ENCODE measurements at regions not wholly inside any gene's neighbourhood (a gene's known extent, or its start where the extent isn't known, plus 50 kb on each side); places are given as distances from the start of the nearest gene placed in this dataset.
A peak's percentile ranks its signal among the peaks of the same experiment; 100 is the strongest.

DNA sequence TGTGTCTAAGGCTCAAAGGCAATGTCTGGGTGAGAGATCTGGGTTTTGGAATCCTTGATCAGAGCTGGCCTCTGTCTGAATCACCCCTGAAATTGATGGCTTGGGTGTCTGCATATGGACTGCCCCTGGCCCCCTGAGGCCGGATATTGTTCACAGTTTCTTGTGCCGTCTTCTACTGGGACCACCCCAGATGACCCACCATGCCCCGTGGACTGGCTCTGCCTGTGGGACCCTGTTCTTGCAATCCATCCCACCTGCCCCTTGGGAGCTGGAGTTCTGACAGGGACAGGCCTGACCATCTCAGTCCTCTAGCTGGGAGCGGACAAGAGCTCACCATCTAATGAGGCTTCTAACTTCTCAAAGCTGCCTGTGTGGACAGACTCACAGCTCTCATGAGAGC, 119.9 kb downstream of the FAM43A start:
- DNase-seq: no peak

DNA sequence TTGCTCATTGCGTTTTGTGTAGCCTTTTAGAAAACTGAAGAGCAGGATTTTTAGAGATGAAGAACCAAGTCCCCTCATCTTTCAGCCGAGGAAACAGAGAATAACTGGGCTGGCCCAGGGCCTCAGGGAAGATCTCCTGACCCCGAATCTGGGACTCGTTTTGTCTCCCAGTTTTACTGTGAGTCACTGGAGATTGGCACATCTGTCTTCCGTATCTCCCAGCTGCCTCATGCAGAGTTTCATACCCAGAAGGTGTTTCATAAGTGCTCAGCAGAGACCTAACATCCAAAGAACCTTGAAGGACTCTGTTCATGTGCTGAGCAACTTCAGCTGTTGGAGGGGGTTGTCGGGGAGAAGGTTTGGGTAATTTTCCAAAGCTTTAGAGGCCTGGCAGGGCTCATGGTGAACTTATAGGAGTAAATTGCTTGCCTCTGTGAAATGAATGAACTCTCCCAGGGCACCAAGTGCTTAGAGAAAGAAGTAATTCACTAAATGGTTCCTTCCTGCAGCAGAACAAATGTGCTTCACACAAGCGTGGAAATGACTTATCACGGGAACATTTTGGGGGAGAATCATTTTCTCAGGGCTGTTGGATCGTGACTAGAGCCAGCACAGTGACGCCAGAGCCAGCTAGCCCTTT, 121.4 kb downstream of the FAM43A start:
- no peak for DNase-seq

DNA sequence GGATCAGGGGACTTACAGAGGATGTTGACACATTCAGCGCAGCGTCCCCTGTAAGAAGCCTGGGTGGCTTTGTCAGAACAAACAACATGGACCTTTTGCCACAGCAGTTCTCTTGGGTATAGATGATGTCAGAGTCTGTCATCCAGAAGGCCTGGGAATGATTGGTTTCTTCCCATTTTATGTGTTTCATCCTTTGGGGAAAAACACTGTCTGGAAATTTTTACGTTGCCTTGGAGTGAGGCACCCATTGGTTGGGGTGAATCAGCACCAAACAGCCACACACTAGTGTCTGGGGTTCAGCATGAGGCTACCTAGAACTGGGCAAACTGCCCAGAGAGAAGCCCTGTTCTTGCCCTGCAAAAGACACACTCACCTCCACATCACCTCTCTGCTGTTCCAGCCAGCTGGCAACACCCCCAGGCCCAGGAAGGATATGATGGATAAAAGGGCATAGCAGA, 123.0 kb downstream of the FAM43A start:
- no peak for DNase-seq

DNA sequence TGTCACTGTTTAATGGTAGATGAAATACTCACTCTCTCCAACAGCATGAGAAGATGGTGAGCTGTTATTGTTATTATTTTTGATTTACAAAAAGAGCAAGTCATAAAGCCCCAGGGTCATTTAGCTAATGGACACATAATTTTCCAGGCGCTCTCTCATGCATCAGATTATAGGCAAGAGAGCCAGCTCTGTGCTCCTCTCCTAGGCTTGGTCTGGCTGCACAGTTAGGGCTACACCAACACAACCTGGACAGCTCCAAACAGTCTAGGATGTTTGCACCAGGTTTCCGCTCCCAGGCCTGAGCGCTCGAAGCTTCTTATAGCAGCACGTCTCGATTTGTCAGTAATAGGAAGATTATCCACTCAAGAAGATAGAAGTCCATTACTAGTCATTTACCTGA, 123.7 kb downstream of the FAM43A start:
- no peak for DNase-seq

DNA sequence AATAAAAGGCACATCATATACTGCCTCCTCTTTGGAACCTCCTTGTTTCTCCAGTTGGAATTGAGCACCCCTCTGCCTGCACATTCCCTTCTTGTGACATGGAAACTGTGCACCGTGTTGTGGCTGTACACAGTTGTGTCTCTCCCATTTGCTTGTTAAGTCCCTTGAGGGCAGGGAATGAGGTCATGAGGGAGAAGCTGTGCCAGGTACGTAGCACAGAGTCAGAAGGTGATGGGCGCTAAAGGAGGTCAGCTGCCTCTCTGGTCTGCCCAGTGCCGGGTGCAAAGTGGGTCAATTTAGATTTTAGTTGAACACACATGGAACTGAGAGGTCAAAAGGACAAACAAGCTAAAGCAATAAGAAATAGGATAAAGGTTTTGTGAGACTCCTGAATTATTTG, 124.4 kb downstream of the FAM43A start:
- DNase-seq: no peak

DNA sequence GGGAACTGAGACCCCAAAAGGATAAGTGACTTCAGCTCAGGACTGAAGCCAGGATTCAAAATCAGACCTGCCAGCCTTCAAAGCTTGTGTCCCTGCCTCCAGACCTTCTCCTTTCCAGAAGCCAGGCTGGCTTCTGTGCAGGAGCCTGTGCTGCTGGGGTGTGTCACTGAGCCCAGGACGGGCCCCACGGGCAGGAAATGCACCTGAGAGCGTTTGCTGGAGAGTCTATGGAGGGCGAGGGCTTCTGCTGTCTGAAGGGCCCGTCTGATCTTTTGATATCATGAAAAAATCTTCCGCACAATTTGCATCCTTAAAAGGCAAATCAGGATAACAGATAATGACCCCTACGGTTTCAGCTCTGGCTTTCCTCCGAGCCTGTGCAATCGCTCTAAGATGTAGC, 125.4 kb downstream of the FAM43A start:
- no peak for DNase-seq

DNA sequence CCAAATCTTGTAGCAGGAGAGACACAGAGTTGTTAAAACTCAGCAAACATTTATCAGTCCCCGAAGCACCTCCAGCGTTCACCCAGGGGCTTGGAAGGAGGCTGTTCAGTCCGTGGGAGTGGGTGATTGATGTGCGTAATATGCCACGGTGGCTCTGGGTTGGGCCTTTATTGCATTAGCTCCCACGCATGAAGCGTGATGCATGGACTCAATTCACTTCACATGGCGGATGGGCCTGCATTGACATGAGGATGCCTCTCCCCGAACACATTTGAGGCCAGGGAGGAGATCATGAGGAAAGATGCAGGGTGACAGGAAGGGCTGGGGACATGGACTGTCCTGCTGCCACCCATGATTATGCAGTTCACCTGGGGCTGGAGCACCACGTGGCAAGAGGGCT, 126.5 kb downstream of the FAM43A start:
- DNase-seq: no peak

DNA sequence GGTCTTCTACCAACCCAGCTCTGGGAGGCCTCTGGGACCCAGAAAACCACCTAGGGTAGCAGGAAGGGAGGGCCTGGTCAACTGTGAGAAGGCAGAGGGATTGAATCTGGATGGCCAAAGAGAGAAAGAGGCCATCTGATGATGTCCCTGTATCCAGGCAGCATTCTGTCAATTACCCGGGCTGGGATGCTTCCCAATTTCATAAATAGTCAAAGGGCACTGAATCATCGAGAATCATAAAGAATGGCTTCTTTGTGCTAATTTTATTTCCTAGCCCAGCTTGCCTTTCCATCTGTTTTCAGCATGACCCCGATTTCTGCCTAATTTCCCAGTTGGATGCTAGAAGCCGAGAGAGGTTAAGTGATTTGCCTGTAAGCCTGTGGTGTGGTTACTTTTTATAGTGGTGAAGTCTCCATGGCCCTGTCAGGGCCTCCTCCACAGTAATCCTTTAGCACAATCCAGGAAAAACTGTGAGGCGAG, 129.2 kb downstream of the FAM43A start:
- DNase-seq: no peak

DNA sequence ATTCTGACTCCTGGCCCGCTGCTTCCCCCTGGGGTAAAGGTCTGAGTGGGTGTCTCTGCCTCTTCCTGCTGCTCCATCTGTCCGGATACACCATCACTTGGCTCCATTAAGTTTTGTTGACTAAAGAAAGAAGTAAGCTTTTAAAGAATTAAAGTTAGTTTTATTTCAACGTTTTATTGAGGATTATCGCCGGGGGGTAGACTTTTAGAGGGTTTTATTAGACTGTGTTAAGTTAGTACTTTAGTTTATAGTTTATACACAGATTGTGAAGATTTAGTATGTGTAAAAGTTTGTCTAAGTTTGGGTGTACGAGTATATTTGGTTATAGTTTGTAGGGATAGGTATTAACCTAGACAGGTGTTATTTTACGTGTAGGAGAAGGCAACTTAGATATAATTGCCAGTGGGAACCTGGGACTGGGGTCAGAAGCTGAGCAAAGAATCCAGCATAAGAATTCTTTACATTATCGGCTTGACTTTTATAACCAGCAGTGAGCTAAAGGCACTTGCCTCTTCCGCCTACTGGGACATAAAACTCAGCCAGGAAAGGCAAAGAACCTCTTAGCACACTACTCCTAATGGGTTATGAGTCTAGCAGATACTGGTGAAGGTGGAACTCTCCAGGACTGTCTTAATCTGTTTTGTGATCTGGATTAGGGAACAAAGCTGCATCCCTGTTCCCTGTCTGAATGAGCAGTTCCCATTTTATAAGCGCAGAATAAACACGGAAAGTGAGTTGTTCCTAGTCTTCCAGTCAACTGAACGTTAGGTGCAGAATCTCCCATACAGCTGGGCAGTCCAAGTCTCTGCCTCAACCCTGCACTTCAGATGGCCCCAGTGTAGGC, 131.3 kb downstream of the FAM43A start:
- no peak for DNase-seq

DNA sequence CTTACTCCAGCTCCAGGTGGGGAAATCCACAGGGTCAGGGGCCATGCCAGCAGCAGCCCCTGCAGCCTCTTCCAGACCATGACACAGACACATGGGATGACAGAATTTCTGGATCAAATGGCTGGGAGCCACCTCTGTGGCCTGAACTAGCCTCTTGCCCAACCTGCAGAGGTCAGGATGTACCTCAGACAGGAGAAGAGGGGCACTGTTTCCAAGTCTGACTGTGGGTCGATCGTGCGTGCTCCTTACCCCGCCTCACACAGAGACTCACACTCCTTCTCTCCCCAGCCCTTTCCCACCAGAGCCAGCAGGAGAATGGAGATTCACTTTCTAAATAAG, 131.9 kb downstream of the FAM43A start:
- no peak for DNase-seq

DNA sequence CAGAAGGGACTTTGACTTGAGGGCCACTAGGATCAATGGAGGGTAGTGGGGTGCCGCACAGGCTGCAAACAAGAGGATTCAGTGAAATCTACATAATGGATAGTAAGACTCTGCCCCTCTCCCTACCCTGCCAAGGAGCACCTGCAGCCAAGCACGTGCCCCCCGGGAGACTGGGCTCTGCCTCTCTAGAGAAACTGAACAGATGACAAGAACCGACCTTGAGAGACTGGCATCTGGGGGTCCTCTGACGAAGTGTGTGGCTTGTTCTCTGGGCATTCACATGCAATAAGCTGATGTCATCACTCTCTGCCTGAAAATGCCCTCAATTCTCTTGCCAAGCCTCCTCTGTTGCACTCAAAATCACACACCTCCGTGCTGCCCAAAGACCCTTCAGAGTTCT, 132.3 kb downstream of the FAM43A start:
- DNase-seq: peak in 1 of 2 experiments; percentile 70

DNA sequence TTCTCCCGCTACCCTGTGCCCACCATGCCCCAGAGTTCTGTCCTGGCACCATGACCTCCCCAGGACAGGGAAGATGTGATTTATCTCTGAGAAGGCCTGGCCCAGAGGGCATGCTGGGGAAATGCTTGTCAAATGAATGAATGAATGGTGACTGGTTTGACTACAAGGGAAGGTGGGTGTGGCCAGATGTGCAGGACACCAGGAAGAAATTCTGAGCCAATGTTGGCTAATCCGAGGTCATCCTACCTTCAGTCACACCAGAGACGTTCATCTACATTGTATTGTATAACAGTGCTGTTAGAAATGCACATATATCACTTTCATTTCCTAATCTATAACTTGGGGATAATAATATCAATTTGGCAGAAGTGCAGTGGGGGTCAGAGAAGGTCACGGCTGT, 138.4 kb downstream of the FAM43A start:
- no peak for DNase-seq

DNA sequence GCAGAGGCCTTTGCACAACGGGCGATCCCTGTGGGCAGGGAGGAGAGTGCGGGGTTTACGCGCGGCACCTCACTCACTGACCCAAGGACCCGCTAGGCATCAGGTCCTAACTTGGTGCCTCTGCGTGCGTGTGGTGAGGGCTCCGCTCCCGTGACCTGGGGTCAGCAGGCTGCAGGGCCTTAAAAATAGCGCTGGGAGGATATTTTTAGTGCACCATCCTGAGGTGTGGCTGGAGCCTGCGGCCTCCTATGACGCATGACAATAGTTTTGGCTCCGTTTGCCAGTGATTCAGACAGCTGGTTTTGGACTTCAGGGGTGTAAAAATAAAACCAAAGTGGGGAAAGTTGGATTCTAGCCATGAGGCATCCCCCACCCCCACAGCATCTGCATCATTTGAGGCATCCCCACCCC, 139.0 kb downstream of the FAM43A start:
- no peak for DNase-seq

DNA sequence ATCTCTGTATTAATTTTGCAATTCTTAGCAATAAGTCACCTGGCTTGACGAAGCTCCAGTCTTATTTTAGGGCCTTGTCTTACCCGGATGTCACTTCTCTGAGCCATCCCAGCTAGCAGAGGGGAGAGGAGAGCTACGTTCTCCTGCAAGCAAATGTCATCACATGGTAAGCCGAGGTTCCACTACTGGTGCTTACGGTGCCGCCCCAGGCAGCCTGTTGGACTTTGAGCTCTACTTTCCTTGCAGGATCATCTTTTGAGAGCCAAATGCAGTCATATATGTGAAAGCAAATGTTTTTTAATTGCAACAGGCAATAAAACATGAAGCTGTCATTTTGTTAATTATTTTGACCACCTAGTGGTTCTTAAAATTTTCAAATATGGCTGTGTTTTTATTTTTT, 140.9 kb downstream of the FAM43A start:
- DNase-seq: no peak

DNA sequence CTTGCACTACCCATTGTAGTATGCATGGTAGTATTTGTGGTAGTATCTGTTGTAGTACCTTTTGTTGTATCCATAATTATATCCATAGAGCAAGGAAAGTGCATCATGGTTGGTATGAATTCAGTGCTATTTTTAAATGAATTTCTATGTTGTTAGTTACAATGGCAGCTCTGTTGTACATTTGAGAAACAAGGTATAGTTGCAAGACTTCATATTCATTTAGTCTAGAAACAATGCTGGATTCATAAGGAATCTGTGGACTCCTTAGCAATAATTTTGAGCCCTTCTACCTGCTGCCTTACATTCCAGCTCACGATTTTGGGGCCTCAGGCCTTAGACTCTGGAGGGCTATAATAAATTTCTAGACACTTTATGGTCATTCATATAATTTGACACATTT, 141.8 kb downstream of the FAM43A start:
- no peak for DNase-seq

DNA sequence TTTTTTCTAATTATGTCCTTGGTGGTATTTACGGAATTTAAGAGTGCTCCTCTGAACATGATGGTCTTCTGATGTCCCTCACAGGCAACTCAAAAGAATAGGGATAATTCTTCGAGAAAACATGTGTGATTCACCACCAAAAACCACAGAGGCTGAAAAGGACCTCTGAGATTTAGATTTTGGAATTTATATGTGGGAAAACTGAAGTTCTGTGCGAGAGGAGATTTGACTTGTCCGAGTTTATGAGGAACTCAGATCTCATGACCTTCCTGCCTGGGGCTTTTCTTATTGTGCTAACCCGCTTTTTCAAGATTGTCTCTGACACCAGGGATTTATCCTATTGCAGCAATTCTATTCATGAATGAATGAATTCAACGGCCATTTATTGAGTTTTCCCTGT, 142.4 kb downstream of the FAM43A start:
- no peak for DNase-seq

DNA sequence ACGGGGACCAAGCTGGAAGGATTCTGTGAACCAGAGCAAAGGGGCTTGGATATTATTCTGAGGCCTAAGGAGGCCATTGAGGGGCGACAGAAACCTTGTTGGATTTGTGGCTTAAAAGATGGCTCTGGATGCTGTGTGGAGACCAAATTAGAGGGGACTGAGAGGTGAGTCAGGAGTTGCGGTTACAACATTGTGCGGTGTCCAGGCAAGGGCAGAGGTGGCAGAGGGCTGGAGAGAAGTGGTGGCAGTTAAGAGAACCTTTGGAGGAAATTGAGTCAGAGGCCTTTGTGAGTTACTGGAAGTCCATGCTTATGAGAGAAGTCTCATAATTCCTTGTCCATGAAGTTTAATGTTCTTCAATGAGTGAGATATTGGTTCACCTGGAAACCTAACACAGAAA, 143.2 kb downstream of the FAM43A start:
- DNase-seq: no peak

DNA sequence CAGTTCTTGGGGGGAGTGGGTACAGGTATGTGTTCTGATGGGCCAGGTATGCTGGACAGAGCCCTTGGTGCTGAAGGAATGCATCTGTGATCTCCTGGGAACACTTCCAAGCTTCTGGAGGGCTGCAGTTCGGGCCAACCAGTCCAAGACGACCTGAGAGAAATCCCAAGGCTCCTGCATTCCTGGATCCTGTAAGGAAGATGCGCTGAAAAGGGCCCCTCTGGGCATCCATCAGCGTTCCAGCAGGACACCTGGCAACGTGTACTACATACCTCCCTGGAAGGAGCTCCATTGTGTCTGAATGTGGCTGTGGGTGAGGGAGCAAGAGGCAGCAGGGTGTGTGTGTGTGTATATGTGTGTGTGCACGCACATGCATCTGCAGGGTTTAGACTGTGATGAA, 144.7 kb downstream of the FAM43A start:
- no peak for DNase-seq

DNA sequence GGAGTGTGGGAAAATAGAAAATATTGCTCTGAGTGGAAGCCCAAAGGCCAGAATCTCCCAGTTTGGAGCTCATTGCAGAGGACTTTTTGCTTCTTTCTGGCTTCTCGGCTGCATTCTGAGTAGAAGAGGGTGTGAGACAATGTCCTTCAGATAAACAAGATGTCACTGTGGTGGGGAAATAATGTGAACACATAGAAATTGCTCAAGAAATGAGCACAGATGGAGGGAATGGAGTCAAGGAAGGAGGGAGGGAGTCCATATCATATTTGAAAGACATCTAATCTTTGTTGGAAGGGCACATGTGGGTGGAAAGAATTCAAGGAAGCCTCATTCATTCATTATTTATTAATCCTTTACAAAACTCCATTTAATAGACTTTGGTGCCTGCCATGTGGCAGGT, 145.3 kb downstream of the FAM43A start:
- DNase-seq: no peak

DNA sequence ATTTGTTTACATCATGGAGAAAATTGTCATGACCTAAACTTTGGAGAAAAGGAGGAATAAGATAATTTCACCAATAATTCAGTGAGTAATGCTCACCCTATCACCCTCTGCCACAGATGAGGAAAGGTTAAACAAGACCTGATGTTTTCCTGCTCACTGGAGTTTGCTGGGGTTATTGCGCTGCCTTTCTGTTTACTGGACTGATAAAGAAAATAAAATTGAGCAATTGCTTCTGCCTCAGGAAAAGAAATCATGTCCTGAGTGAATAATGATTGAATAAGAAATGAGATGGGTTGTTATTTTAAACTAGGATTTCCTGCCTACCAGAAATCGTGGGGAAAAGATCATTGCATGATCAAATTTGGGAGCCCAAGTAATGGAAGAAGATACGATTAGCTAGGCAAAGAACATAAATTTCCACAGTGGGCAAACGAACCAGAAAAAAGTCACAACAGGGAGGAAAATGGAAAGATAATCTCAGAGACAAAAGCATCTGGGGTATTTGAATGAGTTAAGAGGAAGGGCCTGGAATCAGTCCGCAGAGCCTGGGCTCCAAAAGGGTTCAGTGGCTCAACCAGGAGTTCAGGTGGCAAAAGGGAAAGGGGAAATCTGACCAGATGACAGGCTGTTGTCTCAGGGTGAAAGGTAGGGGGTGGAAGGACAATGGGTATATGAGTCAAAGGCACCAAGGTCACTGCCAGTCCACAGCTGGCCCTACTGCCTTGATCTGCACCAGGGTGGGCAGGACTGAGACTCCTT, 146.8 kb downstream of the FAM43A start:
- no peak for DNase-seq

DNA sequence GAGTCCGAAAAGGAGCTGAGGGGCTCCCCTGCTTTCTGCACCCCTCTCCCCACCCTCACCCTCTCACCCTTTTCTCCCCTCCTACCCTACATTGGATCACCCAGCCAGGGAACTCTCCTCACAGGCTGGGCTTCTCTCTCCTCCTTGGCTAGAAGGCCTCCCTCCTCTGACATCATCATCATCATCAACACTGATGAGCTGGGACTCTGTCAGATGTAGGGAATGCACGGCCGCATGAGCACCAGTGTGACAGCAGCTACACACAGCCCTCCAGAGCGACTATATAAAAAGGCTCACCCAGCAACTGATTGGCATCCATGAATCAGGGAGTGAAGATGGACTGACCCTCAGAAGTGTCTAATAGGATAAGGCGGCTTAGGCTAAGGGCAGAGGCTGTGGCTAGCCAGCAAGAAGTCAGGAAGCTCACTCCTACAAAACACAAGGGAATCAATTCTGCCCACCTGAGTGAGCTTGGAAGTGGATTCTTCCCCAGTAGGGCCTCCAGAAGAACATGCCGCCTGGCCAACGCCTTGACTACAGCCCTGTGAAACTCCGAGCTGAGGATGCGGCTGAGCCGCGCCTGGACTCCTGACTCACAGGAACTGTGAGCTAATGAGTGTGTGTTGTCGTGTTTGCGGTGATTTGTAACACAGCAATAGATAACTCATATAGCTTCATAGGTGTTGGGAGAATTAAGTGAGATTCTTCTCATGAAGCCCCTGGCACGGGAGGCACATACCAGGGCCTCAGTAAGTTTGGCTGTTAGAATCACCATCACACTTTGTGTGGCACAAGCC, 147.6 kb downstream of the FAM43A start:
- DNase-seq: no peak

DNA sequence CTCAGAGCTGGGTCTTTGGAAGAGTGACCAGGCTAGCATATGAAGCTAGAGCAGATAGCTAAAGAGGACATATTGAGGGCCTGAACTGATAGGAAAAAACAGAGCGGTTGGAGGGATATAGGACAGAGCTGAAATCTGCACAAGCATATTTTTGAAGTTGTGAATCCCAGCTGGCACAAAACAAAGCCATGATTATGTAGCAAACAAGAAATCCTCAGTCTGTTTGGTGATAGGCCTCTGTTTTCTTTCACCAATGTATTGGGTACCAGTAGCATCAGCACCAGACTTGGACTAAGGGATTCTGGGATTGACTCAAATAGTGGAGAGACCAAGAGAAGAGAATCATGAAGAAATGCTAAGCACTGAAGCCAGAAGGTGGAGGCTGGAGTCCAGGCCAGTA, 151.0 kb downstream of the FAM43A start:
- no peak for DNase-seq
